HG02970 (cell line): ENCODE measurements at regions not wholly inside any gene's neighbourhood (a gene's known extent, or its start where the extent isn't known, plus 50 kb on each side); places are given as distances from the start of the nearest gene placed in this dataset.

ENCODE experiments used
- ATAC-seq: cut with Tn5 transposase; IDR thresholded peaks from one replicate; pipeline ENCODE4 v1.9.1; 2021; ENCODE audit warnings: mild to moderate bottlenecking, moderate library complexity, moderate number of reproducible peaks; ENCODE audit not compliant: unreplicated experiment, low FRiP score

DNA sequence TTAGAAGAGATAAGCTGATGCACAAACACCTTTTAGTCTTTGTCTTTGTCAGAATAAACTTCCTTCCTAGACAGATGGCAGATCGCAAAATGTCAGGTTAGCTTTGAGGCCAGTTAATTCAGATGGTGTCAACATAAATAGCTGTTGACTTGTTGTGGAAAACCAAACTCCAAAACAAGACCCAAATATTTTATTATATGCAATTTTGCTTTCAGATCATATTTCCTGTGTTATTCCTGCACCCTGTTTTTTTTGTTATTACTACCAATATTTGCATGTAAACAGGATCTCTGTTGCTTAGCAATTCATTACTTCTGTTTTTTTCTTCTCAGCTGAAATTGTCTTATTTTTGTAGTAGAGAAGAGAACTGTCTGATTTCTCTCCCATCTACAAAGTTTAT, 316.0 kb downstream of the ETS1 start:
- ATAC-seq: no peak

DNA sequence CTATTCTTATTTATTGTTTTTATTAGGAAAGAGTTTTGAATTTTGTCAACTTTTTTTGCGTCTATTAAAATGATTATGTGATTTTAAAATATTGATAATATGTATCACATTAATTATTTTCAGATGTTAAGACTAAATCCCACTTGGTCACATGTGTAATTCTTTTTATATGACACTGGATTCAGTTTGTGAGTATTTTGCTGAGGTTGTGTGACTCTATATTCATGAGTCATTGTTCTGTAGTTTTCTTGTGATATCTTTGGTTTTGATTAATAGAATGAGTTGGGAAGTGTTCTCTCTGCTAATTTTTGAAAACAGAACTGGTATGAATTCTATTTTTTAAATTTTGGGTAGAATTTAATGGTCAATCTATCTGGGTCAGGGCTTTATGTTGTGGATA, 317.9 kb downstream of the ETS1 start:
- ATAC-seq: no peak

DNA sequence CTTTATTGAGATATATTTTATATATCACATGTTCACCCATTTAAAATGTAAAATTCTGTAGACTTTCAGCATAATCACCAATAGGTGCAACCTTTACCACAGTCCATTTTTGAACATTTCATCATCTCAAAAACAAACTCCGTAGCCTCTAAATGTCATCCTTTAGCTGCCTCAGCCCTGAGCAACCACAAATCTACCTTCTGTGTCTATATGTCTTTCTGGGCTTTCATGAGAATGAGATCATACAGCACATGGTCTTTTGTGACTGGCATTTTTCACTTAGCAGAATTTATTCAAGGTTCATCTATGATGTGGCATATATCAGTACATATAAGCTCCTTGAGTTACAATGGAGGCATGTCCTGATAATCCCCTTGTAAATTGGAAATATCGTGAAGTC, 320.5 kb downstream of the ETS1 start:
- no peak for ATAC-seq

DNA sequence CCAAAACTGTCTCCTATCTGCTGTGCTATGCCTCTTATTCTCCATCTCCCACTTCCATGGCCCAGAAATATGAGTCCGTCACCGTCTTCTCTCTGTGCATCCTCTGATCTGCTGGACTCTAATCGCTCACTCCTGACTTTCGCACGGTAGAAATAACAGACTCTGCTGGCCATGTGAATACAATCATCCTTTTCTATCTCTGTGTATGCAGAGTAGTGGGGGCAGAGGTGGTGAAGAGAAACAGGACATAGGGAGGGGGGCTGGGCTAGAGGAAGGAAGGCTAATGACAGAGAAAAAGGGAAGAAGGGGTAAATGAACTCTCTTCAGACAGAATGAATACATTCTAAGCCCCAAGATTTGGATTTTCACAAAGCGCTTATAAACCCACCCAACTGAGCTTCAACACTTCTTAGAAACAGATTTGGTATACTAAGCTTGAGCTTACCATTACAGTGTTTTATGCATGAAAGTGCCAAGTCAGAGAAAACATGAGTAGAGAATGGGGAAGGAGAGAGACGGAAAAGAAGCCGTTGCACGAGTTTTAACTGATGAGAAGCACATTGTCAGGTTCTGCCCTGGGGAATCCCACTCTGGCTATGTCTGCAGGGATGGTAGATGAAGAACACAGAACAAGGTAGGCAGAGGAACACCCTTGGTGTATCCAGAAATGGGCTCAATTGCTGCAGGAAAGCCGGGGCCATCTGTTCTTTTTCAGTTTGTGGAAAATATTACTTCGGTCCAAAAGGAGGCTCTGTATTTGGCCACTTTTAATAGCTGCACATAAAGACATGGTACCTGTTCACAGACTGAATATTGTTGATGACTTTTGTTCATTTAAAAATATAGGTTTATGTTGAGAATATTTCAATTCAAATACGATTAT, 324.7 kb downstream of the ETS1 start:
- no peak for ATAC-seq

DNA sequence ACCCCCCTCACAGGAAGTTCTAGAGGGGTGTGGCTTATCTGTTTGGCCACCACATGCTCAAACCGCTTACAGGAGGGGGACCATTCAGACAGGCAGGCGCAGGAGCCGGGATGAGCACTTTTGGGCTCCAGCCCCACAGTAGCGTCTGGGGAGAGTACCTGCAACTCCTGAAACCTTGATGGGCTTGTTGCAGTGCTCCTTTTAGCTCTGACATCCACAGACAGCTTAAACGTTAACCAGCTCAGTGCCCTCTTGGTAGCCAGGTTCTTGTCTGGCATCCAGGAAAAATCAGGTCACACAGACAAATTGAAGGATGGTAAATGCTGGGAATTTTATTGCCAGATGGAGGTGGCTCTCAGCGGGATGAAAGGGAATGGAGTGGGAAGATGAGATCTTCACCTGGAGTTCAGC, 326.3 kb downstream of the ETS1 start:
- ATAC-seq: no peak

DNA sequence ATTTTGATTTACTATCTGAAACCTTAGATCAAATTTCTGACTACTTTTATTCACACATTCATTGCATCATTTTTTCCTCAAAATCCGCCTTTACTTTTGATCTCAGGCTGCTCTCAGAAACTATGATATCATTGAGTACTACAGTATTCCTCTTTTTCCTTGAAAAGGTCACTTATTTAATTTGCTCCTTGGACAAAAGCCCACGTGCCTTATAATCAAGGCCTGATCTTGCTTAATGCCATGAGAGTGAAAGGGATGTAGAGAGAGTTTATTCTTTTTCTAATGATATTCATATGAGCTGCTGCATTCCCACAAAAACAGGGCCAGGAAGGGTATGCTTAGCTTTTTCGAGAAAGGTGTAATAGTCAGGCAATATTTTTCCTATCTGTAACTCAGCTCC, 327.0 kb downstream of the ETS1 start:
- ATAC-seq: no peak

DNA sequence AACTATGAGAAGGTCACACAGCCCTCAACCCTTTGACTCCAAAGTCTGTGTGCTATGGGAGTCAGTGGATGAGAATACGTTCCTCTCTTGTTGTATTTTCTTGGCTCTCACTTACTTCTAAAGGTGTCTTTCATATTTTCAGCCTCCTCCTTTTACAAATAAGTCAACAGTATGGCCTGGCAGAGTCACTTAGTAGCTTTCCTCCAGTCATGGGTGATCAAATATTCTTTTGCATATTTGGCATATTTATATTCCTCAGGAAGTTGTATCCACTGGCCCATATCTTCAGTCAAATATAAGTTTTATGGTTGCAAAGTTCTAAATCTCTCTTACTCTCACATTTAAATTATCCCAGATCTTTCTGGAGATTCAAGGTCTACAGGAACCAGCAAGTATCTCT, 327.5 kb downstream of the ETS1 start:
- no peak for ATAC-seq

DNA sequence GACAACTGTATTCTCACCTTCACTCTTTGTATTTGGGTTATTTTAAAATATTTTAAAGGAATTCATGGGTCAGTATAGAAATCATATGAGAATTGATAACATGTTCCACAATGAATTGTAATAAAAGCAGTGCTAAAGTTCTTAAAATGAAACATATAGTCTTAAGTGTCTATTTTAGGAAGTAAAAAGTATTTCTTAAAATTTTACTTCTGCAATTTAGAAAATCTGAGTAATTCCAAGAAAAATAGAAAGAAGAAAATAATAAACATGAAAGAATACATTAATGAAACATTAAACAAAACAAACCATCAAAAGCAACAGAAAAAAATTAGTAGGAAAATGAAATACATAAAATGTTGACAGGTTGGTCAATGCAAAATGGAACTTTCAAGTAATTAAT, 332.4 kb downstream of the ETS1 start:
- no peak for ATAC-seq

DNA sequence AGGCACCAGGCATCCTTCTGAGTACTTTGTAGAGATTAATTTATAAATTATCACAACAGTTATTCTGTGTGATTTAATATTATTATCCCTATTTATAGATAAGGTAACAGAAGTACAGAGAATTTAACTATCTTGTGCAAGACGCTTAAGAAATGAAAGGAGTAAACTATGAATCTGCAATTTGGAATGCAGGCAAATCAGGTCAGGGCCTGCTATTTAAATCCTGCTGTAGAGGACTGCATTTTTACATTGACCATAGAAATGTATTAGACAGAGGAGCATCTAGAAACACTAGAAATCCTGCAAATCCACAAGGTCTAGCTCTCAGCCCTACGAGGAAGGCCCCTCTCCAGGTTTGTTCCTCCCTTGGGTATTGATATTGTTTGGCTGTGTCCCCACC, 336.2 kb downstream of the ETS1 start:
- no peak for ATAC-seq

DNA sequence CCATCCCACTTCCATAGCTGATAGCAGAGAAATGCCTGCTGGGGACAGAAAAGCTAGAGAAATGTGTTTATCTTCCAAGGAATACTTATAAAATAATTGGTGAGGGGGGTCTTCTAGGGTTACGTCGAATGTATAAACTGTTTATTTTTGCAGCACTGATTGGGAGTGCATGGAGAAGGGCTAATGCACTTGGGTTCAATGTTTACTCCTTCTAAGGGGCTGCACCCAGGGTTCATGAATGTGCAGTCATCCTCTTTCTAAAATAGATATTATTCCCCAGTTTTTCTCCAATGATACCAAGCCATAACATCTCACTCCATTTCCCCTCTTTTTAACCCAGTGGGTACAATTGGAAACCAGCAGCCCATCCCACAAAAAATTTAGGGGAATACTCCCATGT, 336.9 kb downstream of the ETS1 start:
- no peak for ATAC-seq

DNA sequence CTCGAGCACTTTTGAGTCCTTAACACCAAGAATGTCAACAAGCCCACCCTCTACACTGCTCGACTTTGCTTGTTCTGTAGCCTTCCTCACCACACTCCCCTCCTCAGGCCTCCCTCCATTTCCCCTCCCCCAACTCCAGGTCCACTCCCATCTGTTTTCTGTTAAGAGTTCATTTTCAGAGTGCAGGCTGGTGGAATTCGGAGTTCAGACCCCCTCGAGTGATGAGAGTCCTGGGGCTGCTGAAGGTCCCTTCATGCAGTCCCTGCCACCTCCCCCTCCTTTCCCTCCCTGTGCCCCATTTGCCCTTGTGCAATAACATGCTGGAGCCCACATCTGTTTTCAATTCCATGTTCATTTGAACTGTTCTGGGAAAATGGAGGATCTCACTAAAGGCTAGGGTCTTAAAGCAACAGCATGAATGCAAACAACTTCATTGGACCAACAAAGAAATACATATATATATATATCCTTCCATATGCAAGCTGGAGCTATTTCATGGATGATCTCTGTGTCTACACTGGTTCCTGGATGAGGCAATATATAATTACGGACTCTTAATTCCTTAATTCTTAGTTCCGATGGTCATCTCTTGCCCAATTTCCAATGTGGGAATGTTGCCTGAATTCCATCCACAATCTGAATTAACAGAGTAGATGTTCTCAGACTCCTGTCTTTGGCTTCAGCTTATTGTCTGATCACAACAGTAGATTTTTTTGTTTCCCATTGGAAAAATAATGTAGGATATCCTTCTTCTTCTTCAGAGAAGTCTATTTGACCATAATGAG, 340.4 kb downstream of the ETS1 start:
- ATAC-seq: no peak

DNA sequence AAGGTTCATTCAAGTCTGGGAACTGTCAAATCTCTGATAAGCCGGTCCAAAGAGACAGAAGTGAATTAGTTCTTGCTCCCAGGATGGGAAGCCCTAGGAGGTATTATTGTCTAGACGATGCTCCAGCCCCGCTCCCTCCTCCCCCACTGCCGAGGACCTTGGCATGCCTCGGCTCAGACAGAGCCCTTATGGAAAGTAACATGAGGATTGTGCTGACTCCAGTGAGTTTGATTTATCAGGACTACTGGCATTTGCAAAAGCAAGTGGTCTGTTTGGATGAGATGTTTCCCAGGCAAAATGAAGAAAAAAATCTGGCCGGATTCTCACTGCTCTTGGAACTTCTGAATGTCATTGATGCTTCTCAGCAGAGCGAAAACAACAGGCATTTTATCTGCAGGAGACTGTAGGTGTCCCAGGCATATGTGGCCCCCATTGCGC, 341.0 kb downstream of the ETS1 start:
- ATAC-seq: no peak

DNA sequence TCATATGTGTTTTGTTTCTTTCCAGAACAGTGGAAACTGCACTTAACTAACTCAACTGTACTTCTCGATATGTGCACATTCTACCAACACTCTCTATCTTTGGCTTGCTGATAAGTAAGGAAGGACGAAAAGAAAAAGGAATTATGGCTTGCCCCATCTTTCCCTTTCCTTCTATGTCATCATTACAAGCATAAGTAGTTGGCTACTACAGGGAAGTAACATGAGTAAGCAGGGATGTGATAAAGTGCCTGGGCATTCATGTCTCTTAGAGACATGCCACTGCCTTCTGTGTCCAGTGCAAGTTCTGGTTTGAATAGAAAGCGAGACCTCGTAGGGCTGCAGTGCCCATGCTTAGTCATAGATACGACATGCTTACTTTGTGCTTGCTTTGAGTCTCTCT, 342.5 kb downstream of the ETS1 start:
- ATAC-seq: no peak

DNA sequence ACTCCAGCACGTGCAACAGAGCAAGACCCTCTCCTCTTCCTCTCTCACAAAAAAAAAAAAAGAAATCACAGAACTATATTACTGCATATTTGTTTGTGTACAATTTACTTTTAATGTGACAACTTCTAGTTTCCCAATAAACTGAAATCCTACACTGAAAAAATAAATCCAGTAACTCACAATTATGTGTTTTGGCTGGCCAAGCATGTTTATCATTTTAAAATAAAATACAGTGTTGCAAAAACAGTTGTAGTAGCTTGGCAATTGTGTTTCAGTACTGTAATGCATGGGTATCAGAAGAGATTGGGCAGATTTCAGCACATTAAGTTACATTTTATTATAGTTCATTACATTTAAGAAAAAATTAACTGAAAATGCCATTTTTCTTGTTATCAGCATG, 344.9 kb downstream of the ETS1 start:
- no peak for ATAC-seq

DNA sequence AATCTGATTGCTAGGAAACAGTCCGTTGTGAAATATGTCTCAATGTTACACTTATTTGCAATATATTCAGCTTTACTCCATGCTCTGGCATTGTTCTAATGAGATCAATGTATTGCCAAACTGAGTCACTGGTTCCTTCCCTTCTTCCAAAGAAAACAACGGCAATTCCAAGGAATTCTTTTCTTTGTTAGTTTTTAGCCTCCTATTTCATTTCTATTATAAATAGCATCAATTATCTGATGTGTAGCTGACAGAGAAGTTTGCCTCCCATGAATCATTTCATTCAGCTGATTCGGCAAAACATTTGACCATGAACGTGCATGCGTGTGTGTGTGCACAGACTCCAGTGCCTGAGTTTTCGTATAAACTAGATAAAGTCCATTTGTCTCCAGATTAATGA, 346.8 kb downstream of the ETS1 start:
- no peak for ATAC-seq

DNA sequence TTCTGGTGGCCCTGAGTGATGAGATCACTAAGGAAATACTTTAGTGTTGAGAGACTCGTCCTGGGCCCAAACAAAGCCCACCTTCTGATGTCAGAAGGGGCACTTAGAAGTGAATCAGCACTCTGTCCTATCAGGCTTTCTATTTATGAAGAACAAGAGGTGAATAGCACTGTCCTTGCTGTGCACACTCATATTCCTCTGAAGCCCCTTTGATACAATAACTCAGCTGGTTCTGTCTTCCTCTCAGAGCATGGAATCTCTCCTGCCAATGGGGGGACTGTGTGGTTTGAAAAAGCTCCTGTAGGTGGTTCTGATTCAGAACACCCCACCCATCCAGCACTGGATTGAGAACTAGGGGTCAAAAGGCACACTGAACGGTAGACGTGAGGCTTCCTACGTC, 348.1 kb downstream of the ETS1 start:
- ATAC-seq: no peak

DNA sequence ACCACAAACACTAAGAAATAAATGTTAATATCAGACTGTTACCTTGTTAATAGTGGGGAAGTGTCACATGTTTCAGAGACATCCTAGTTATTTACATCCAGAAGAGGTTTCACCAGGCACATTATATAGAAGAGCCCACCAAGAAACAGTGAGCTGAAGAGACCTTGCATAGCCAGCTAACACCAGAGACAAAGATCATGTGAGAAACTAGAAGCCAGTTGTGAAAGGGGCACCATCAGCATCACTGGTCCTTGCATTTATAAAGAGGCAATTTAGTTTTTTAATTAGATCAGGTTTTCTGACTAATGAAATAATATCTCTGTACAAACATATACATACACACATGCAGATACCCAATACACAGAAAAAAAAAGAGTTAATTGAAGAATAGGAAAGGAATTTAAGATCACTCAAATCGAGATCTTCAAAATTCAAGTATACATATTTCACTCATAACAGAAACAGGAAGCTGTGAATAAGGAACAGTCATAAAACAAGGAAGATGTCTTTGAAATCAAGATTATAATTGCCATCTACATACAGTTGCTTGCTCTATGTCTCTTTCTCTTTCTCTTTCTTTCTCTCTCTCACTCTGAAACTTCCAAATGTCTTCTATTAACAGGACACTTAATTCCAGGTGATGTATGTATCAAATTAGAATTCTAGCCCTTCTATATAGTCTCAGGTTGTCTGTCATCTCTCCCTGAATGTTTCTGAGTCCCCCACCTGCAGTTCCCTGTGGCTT, 348.7 kb downstream of the ETS1 start:
- ATAC-seq: no peak

DNA sequence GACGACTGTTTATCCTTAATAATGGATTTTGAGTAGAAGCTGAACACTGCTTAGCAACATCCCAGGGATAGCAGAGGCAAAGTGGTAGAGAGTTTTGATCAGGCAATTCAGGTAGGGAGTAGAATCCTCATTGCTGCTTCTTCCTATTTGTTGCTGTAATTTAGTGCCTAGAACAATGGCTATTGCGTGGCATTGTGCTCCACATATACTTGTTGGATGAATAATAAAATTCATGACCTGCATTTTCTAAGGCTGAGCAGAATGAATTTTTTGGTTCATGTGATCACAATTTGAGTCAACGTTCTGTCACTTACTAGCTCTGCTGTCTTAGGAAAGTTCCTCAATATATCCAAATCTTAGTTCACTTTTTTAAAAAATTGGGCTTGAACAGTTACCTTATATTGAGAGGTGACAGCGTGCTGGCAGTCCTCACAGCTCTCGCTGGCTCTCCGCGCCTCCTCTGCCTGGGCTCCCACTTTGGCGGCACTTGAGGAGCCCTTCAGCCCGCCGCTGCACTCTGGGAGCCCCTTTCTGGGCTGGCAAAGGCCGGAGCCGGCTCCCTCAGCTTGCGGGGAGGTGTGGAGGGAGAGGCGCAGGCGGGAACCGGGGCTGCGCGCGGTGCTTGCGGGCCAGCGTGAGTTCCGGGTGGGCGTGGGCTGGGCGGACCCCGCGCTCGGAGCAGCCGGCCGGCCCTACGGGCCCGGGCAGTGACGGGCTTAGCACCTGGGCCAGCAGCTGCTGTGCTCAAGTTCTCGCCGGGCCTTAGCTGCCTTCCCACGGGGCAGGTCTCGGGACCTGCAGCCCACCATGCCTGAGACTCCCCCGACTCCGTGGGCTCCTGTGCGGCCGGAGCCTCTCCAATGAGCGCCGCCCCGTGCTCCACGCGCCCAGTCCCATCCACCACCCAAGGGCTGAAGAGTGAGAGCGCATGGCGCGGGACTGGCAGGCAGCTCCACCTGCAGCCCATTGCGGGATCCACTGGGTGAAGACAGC, 350.6 kb downstream of the ETS1 start:
- ATAC-seq: no peak

DNA sequence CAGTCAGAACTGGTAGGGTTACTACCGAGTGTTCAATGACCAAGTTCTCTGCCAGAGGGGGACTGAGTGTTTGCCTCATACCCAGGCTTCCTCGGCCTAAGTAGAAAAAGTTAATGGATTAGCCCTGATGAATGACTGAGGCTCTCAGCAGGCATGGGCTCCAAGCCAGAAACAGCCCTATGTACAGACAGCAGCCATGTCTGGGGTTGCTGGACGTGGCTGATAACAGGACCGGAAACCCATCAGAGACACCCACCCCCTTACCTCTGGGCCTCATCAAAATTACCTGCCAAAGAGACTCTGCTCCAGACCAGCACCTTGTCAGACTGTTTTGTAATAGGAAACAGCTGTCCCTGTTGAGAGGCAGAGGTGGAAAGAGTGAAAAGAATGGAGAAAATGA, 351.4 kb downstream of the ETS1 start:
- ATAC-seq: no peak

DNA sequence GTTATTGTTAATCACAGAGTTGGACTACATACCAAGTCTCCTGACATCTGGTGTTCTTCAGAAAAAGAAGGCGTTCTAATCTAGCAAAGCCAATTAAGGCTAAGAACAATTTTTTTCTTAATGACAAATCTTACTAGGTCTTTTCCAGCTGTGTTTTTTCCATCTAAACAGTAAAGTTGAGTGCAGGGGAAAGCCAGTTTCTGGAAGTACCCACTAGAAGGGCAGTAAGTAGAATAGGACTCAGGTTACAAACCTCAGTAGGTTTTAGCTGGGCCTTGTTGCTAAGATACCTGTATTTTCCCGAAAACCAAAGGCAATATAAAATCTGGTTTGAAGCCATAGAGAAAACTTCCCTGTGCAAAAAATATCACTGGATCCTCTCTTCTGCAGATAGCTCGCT, 351.9 kb downstream of the ETS1 start:
- ATAC-seq: no peak
